Fibroblast of the aortic adventitia (primary cell): ENCODE measurements at regions not wholly inside any gene's neighbourhood (a gene's known extent, or its start where the extent isn't known, plus 50 kb on each side); places are given as distances from the start of the nearest gene placed in this dataset.

Experiments
- DNase-seq: peaks from one replicate; pipeline ENCODE4 v3.0.0-alpha.2; 2010; ENCODE audit warnings: low read depth
- H3K4me3 ChIP-seq: 2 replicates; pipeline ENCODE4 v1.5.1; 2011; ENCODE audit warnings: low read depth, mild to moderate bottlenecking, control low read depth, low read length, moderate library complexity
- TF ChIP-seq, protein P1 (sequence below): IDR thresholded peaks from 2 replicates; pipeline ENCODE4 v1.5.1; 2011; ENCODE audit warnings: mild to moderate bottlenecking, low read length, control low read depth, inconsistent platforms; ENCODE audit not compliant: insufficient read depth

- TF ChIP-seq, protein P1, sequence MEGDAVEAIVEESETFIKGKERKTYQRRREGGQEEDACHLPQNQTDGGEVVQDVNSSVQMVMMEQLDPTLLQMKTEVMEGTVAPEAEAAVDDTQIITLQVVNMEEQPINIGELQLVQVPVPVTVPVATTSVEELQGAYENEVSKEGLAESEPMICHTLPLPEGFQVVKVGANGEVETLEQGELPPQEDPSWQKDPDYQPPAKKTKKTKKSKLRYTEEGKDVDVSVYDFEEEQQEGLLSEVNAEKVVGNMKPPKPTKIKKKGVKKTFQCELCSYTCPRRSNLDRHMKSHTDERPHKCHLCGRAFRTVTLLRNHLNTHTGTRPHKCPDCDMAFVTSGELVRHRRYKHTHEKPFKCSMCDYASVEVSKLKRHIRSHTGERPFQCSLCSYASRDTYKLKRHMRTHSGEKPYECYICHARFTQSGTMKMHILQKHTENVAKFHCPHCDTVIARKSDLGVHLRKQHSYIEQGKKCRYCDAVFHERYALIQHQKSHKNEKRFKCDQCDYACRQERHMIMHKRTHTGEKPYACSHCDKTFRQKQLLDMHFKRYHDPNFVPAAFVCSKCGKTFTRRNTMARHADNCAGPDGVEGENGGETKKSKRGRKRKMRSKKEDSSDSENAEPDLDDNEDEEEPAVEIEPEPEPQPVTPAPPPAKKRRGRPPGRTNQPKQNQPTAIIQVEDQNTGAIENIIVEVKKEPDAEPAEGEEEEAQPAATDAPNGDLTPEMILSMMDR, result no peak
- DNase-seq, result no peak
- H3K4me3 ChIP-seq, result no peak overlapping the region
These were observed 259.7 kb downstream of the CSNK1G3 start for GRCh38 chr5:123771715-123772114.

DNA sequence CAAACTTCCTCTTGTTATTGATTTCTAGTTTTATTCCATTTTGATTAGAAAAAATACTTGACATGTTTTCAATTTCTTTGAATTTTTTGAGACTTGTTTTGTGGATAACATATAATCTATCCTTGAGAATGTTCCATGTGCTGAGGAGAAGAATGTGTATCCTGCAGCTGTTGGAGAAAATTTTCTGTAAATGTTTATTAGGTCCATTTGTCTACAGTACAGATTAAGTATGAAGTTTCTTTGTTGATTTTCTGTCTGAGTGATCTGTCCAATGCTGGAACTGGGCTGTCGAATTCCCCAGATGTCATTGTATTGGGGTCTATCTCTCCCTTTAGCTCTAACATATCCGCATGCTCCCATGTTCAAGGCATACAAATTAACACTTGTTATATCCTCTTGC lies 251.2 kb downstream of the CSNK1G3 start:
- DNase-seq, result no peak
- TF ChIP-seq, protein P1, result no peak
- no peak overlapping the region for H3K4me3 ChIP-seq

DNA sequence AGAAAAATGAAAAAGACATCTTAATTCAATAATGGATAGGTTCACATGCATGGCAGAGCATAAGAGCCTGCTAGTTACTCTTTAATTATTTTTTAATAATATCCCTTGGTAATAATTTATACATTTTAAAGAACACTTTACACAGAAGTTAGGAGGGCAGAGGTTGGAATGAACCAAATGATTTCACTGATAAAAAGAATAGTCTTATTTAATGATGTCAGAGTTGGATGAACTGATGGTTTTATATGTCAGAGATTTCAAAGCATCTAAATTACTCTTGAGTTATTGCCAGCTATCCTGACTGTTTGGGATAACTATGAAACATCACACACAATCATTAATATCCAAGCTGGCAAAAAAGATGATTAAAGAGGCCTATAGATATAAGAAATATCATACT lies 244.8 kb downstream of the CSNK1G3 start:
- TF ChIP-seq, protein P1, result no peak

GRCh38 chr5:123756318-123756665 lies 244.3 kb downstream of the CSNK1G3 start:
- no peak overlapping the region for H3K4me3 ChIP-seq
- TF ChIP-seq, protein P1, result no peak
- no peak for DNase-seq

More for the DNA sequence above, 244.8 kb downstream of the CSNK1G3 start:
- no peak overlapping the region for H3K4me3 ChIP-seq
- no peak for DNase-seq

DNA sequence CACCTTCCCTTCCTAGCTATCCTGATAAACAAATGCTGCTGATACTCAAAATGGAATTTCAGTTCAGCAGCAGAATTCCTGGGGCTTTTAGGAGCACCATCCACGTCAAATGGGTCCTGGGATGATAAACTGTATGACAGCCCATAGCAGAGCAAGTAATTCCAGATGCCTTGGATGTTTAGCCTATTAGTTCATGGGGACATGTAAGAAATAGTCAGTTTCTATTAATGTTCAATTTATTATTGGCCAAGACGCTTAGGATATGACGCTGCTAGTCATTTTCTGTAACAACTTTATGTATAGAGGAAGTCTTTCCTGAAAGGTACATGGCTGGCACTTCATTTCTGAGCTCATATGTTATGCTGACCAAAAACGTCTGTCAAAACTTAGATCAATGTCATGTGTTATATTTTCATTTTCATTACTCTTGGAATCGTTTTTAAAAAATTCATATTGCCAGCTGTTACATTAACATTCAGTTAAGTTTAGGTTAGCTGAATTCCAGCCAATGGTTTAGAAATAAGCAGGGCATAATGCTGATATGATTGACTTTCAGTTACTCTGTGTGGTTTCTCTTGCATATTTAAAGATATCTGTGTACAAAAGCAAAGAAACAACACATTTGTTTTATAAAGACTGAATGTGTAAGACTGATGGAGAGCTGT lies 243.8 kb downstream of the CSNK1G3 start:
- no peak overlapping the region for H3K4me3 ChIP-seq
- DNase-seq, result peak; percentile 79
- TF ChIP-seq, protein P1, result no peak

GRCh38 chr5:123754908-123755307 lies 242.9 kb downstream of the CSNK1G3 start:
- TF ChIP-seq, protein P1, result no peak
- H3K4me3 ChIP-seq, result no peak overlapping the region
- peak; percentile 41 for DNase-seq
